ENCODE measurements at regions not wholly inside any gene's neighbourhood (a gene's known extent, or its start where the extent isn't known, plus 50 kb on each side); places are given as distances from the start of the nearest gene placed in this dataset.

- no peak for DNase-seq (ENCODE audit: low read depth)
Measured at GRCh38 chr13:85742355-85742754, 56.9 kb downstream of the SLITRK6 start.

- no peak for DNase-seq (ENCODE audit: low read depth)
Measured at GRCh38 chr13:85741017-85741416, 58.2 kb downstream of the SLITRK6 start.

DNA sequence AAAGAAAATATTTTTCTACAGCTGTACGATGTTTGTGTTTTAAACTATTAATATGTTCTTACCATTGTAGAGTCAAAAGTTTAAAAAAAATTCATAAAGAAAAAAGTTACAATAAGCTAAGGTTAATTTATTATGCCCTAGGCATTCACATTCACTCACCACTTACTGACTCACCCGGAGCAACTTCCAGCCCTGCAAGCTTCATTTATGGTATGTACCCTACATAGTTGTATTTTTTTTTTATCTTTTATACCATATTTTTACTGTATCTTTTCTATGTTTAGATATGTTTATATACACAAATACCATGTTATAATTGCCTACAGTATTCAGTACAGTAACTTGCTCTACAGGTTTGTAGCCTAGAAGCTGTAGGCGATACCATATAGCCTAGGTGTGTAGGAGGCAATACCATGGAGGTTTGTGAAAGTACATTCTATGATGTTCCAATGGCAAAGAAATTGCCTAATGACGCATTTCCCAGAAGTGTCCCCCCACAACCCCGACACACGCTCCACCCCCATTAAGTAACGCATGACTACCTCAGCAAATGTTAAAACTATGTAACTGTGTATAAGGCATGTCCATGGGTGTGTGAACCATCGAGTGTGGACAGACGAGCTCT lies 60.4 kb downstream of the SLITRK6 start:
- DNase-seq (ENCODE audit: low read depth) = no peak

DNA sequence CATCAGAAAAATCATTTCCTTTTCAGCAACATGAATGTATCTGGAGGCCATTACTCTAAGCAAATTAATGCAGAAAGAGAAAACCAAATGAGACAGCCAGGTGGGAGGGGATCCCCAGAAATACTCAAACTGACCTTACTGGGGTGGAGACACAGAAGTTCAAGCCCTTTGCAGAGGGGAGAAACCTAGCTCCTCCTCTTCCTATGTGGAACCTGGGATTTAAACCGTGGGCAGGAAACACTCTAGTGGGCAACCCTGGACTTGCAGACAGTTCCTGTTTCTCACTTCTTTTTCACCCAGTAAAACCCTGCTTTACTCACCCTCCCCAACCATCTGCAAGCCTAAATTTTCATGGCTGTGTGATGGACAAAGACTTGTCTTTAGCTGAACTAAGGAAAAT lies 61.3 kb downstream of the SLITRK6 start:
- no peak for DNase-seq (ENCODE audit: low read depth)

- no peak for DNase-seq (ENCODE audit: low read depth)
Measured at GRCh38 chr13:85729296-85729695, 69.9 kb downstream of the SLITRK6 start.

GRCh38 chr13:85728811-85729210 lies 70.4 kb downstream of the SLITRK6 start:
- no peak for DNase-seq (ENCODE audit: low read depth)

- DNase-seq (ENCODE audit: low read depth) = no peak
Measured at GRCh38 chr13:85725433-85725832, 73.8 kb downstream of the SLITRK6 start.

GRCh38 chr13:85724546-85725432 lies 74.4 kb downstream of the SLITRK6 start:
- DNase-seq (ENCODE audit: low read depth) = no peak

GRCh38 chr13:85719749-85720148 lies 79.5 kb downstream of the SLITRK6 start:
- DNase-seq (ENCODE audit: low read depth) = no peak

DNA sequence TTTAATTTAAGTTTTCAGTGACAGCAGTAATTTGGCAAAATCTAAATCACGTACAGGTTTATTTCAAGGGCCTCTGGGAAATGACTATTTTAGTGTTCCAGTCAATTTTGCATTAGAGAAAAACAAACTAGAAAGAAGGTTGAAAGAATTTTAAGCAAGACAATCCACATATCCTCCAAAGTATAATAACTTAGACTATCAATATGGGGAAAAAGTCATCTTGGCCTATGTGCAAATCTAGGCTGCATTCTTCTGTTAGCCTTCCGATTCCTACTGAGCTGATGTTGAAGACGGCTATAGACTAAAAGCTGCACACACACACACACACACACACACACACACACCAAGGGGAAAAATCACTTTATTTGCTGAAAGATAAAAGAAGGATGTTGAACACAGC lies 81.3 kb downstream of the SLITRK6 start:
- DNase-seq (ENCODE audit: low read depth) = no peak

GRCh38 chr13:85710545-85710944 lies 88.7 kb downstream of the SLITRK6 start:
- DNase-seq (ENCODE audit: low read depth) = no peak

DNA sequence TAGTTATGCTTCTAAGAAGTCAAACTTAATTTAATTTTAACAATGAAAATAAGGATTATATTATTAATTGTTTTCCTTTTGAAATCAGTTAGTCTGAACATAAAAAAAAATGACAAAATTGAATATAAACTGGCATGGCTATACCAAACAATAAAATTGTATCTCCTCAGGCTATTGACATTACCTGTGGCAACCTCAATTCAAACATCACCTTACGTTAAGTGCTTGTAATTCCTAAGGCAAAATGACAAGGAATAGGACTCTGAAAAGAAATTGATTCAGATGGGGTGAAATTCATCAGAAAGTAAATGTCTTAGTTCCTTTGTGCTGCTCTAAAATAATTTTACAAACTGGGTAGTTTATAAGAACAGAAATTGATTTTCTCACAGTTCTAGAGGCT lies 89.5 kb downstream of the SLITRK6 start:
- DNase-seq (ENCODE audit: low read depth) = no peak

- DNase-seq (ENCODE audit: low read depth) = no peak
Measured at GRCh38 chr13:85709072-85709471, 90.1 kb downstream of the SLITRK6 start.

- DNase-seq (ENCODE audit: low read depth) = no peak
Measured at GRCh38 chr13:85700906-85701305, 98.3 kb downstream of the SLITRK6 start.

- no peak for DNase-seq (ENCODE audit: low read depth)
Measured at GRCh38 chr13:85698256-85698655, 101.0 kb downstream of the SLITRK6 start.

- no peak for DNase-seq (ENCODE audit: low read depth)
Measured at GRCh38 chr13:85694992-85695391, 104.2 kb downstream of the SLITRK6 start.

GRCh38 chr13:85693889-85694511 lies 105.2 kb downstream of the SLITRK6 start:
- no peak for DNase-seq (ENCODE audit: low read depth)

GRCh38 chr13:85690368-85690767 lies 108.9 kb downstream of the SLITRK6 start:
- DNase-seq (ENCODE audit: low read depth) = no peak

DNA sequence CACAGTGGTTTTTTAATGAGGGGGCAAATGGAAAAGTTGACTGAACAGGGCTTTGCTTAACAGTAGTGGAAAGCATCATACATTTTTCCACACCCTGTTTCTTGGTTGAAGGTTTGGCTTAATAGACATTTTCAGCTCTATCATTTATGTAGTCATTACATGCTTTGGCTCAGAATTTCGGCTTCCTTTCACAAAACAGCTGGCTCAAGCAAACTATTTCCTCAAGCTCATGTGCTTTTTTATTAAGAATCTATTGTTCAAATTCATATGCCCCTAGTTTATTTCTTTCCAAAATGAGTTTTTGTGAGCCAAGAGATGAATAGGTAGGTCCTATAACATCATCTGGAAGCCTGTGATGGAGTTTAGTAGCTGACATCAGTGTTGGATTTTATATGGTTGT lies 113.8 kb downstream of the SLITRK6 start:
- no peak for DNase-seq (ENCODE audit: low read depth)

DNA sequence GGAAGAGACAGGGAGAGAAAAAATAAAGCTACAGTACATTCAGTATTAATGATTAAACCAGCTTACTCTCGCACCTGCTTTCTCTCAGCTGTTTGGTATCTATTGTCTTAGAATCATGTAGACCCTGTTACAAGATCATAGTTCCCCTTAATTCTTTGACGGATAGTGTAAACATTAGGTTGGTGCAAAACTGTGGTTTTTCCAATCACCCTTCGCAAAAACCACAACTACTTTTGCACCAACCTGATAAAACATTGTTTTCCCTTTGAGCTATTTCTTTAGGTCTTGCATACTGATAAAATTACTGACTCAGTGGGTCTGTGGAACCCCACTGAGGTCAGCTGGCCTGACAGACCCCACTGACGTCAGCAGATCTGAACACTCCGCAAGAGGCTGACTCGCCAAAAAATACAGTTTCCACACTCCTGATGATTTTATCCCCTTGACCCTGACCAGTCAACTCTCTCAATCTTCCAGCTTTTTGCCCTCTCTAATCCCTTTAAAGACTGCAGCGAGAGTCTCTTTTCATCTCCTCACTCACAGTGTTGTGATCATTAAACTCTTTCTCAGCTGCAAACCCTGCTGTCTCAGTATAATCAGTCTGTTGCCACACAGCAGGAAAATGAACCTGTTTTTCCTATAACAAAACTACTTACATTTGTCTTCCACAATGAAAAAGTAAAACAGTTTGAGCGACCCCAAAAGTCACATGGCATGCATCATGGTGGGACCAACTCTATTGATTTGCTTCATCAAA lies 123.9 kb downstream of the SLITRK6 start:
- no peak for DNase-seq (ENCODE audit: low read depth)

DNA sequence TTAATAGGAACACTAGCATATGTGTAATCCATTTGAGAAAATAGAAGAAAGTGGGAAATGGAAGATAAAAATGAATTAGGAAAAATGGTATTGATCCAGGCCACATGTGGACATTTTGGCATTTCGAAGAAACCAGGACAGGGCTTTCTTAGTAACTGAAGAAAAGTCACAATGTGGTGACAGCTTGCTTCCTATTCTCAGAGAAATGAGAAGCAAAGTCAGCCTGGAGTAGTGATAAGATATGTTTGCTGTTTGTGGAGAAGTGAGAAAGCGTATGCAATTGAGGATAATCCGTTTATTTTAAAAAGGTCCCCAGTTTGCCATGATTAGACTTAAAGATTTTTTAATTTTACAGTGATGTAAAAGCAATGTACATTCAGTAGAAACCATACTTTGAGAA lies 127.9 kb downstream of the SLITRK6 start:
- DNase-seq (ENCODE audit: low read depth) = no peak

DNA sequence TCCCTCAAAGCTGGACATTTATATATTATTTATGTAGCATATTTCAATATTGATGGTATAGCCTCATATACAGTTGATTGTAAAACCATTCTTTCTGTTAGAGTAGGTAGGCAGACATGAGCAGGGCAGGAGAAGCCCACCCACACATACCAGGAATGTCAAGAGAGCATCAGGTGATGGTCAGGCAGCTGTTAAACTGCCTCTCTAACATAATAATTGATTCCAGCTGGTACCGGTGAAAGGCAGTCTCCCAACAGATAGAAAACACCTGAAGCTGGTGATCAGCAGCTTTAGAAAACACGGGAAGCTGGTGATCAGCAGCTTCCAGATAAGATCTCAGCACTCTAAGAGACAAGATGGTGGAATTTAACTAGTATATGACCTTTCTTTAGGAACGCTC lies 132.9 kb downstream of the SLITRK6 start:
- DNase-seq (ENCODE audit: low read depth) = no peak

All from activated T-helper 1 cell treated with Interleukin-2 at 50 U/mL for 16 hours (primary cell).